Suprapubic skin (tissue), 4 donors: ENCODE measurements at regions not wholly inside any gene's neighbourhood (a gene's known extent, or its start where the extent isn't known, plus 50 kb on each side); places are given as distances from the start of the nearest gene placed in this dataset.

Source experiments
- DNase-seq, 2 donors: peaks; one replicate each; pipeline ENCODE4 v3.0.0-alpha.2; 2019; ENCODE audit warnings: low spot score in 2 of 2
- H3K27ac ChIP-seq: fragments of 200-600 bp; sonication (generic); one replicate; pipeline ENCODE4 v1.5.1; 2019
- H3K27me3 ChIP-seq: fragments of 200-600 bp; sonication (generic); one replicate; pipeline ENCODE4 v1.5.1; 2019
- H3K36me3 ChIP-seq: fragments of 200-600 bp; sonication (generic); one replicate; pipeline ENCODE4 v1.5.1; 2019
- H3K4me1 ChIP-seq: fragments of 200-600 bp; sonication (generic); one replicate; pipeline ENCODE4 v1.5.1; 2019
- H3K4me3 ChIP-seq: fragments of 200-600 bp; sonication (generic); one replicate; pipeline ENCODE4 v1.5.1; 2019; ENCODE audit warnings: mild to moderate bottlenecking
- H3K9me3 ChIP-seq: fragments of 200-600 bp; sonication (generic); one replicate; pipeline ENCODE4 v1.5.1; 2019
- CTCF ChIP-seq, 2 donors: fragments of 200-600 bp in 1 of 2; fragments of 450-650 bp in 1 of 2; sonication (generic) in 1 of 2; IDR thresholded peaks; one replicate each; pipeline ENCODE4 v1.5.1; 2016 to 2019; ENCODE audit warnings: antibody characterized with exemption in 2 of 2, mild to moderate bottlenecking in 1 of 2, moderate library complexity in 1 of 2
- EP300 ChIP-seq: sonication (generic); formaldehyde crosslinking; IDR thresholded peaks from one replicate; pipeline ENCODE4 v1.6.1; 2017; ENCODE audit warnings: antibody characterized with exemption
- POLR2A ChIP-seq, 2 donors: fragments of 450-650 bp; IDR thresholded peaks; one replicate each; pipeline ENCODE4 v1.6.1; 2017; ENCODE audit warnings: antibody characterized with exemption in 2 of 2, mild to moderate bottlenecking in 2 of 2, moderate library complexity in 2 of 2
- POLR2AphosphoS5 ChIP-seq, 3 donors: sonication (generic); formaldehyde crosslinking; IDR thresholded peaks; one replicate each; pipeline ENCODE4 v1.6.1; 2017; ENCODE audit warnings: antibody characterized with exemption in 3 of 3
- WGBS: methylation state at CpG from one replicate; pipeline ENCODE4 v1.1.5; 2018; 5-methylcytosine and 5-hydroxymethylcytosine counted together

- no peak for TF ChIP-seq POLR2AphosphoS5 (IDR thresholded peaks at IDR 0.05)
- TF ChIP-seq POLR2A (IDR thresholded peaks at IDR 0.05), result no peak
- no peak for TF ChIP-seq EP300
- TF ChIP-seq CTCF (IDR thresholded peaks at IDR 0.05), result no peak
- Histone ChIP-seq H3K4me1 (peaks cover 5% of the 10 kb centered on the region), H3K36me3 (no peaks in the 10 kb centered on the region), H3K27me3 (no peaks in the 10 kb centered on the region), H3K4me3 (no peak overlapping the region), H3K9me3 (no peaks in the 10 kb centered on the region), H3K27ac (peak overlapping the region; percentile 25)
- 69% methylated on average over 4 of the region's 4 CpGs for WGBS
- no peak for DNase-seq
Observed at GRCh38 chr18:56108478-56109367, 520.7 kb upstream of the TCF4 start.

GRCh38 chr18:56107821-56108477 lies 520.0 kb upstream of the TCF4 start:
- Histone ChIP-seq H3K27me3 (no peaks in the 10 kb centered on the region), H3K27ac (no peak overlapping the region), H3K9me3 (no peaks in the 10 kb centered on the region), H3K4me3 (no peak overlapping the region), H3K4me1 (no peaks in the 10 kb centered on the region), H3K36me3 (no peaks in the 10 kb centered on the region)
- no peak for TF ChIP-seq CTCF (IDR thresholded peaks at IDR 0.05)
- no peak for TF ChIP-seq POLR2A (IDR thresholded peaks at IDR 0.05)
- TF ChIP-seq POLR2AphosphoS5 (IDR thresholded peaks at IDR 0.05), result no peak
- no peak for TF ChIP-seq EP300
- 83% methylated on average over 5 of the region's 5 CpGs for WGBS
- no peak for DNase-seq

- whole genome bisulfite sequencing, result 88% methylated on average over 6 of the region's 6 CpGs
Observed at GRCh38 chr18:56100090-56100722, 512.2 kb upstream of the TCF4 start.

GRCh38 chr18:56097621-56098020 lies 509.6 kb upstream of the TCF4 start:
- H3K9me3 ChIP-seq, result no peaks in the 10 kb centered on the region
- no peaks in the 10 kb centered on the region for H3K36me3 ChIP-seq
- no peaks in the 10 kb centered on the region for H3K4me1 ChIP-seq
- H3K27ac ChIP-seq, result no peak overlapping the region
- 35% methylated on average over 5 of the region's 5 CpGs for WGBS
- TF ChIP-seq POLR2A (IDR thresholded peaks at IDR 0.05), result no peak
- TF ChIP-seq POLR2AphosphoS5 (IDR thresholded peaks at IDR 0.05), result no peak
- no peak for TF ChIP-seq CTCF (IDR thresholded peaks at IDR 0.05)
- no peak for TF ChIP-seq EP300
- H3K27me3 ChIP-seq, result no peaks in the 10 kb centered on the region
- DNase-seq, result no peak
- no peak overlapping the region for H3K4me3 ChIP-seq

More at GRCh38 chr18:56100090-56100722, 512.2 kb upstream of the TCF4 start:
- DNase-seq, result no peak
- Histone ChIP-seq H3K4me1 (no peaks in the 10 kb centered on the region), H3K36me3 (no peaks in the 10 kb centered on the region), H3K27ac (no peak overlapping the region), H3K4me3 (no peak overlapping the region), H3K27me3 (no peaks in the 10 kb centered on the region), H3K9me3 (no peaks in the 10 kb centered on the region)
- TF ChIP-seq CTCF (IDR thresholded peaks at IDR 0.05), result no peak
- TF ChIP-seq POLR2AphosphoS5 (IDR thresholded peaks at IDR 0.05), result no peak

GRCh38 chr18:56096861-56097260 lies 508.9 kb upstream of the TCF4 start:
- H3K4me3 ChIP-seq, result no peak overlapping the region
- H3K27ac ChIP-seq, result no peak overlapping the region
- H3K27me3 ChIP-seq, result no peaks in the 10 kb centered on the region
- H3K9me3 ChIP-seq, result no peaks in the 10 kb centered on the region
- no peak for DNase-seq
- 66% methylated on average over 4 of the region's 4 CpGs for whole genome bisulfite sequencing
- no peaks in the 10 kb centered on the region for H3K4me1 ChIP-seq
- TF ChIP-seq POLR2AphosphoS5 (IDR thresholded peaks at IDR 0.05), result no peak
- no peak for TF ChIP-seq CTCF (IDR thresholded peaks at IDR 0.05)
- no peak for TF ChIP-seq POLR2A (IDR thresholded peaks at IDR 0.05)
- H3K36me3 ChIP-seq, result no peaks in the 10 kb centered on the region
